ENCODE measurements at regions not wholly inside any gene's neighbourhood (a gene's known extent, or its start where the extent isn't known, plus 50 kb on each side); places are given as distances from the start of the nearest gene placed in this dataset.

- TF ChIP-seq CTCF (IDR thresholded peaks at IDR 0.05; ENCODE audit: low read length) (no peak), EZH2 (IDR thresholded peaks at IDR 0.05; ENCODE audit: borderline replicate concordance, low read length) (no peak)
Measured at GRCh38 chr2:149731079-149731478, 143.5 kb upstream of the MMADHC start.
